Mesenchymal stem cell (in vitro differentiated cells and primary cell): ENCODE measurements at regions not wholly inside any gene's neighbourhood (a gene's known extent, or its start where the extent isn't known, plus 50 kb on each side); places are given as distances from the start of the nearest gene placed in this dataset.

Experiments used
- DNase-seq: peaks from one replicate; pipeline ENCODE4 v3.0.0-alpha.2; 2013
- H2AFZ ChIP-seq: one replicate; pipeline ENCODE4 v1.6.1; 2013; ENCODE audit warnings: low read depth, mild to moderate bottlenecking, control low read depth, inconsistent platforms, low read length, moderate library complexity
- H2AK5ac ChIP-seq: 2 replicates; pipeline ENCODE4 v1.6.1; 2013; ENCODE audit warnings: low read length, moderate library complexity, mild to moderate bottlenecking, inconsistent platforms; ENCODE audit not compliant: severe bottlenecking
- H2BK120ac ChIP-seq: one replicate; pipeline ENCODE4 v1.6.1; 2013; ENCODE audit warnings: low read depth, mild to moderate bottlenecking, inconsistent platforms, low read length, moderate library complexity
- H2BK12ac ChIP-seq, 2 experiments: one replicate each; pipeline ENCODE4 v1.6.1; 2013; ENCODE audit warnings: inconsistent platforms in 2 of 2, low read length in 2 of 2, mild to moderate bottlenecking in 2 of 2, moderate library complexity in 2 of 2, control low read depth in 1 of 2
- H2BK15ac ChIP-seq: one replicate; pipeline ENCODE4 v1.6.1; 2013; ENCODE audit warnings: mild to moderate bottlenecking, low read depth, inconsistent platforms; ENCODE audit not compliant: poor library complexity, severe bottlenecking
- H2BK5ac ChIP-seq: 2 replicates; pipeline ENCODE4 v1.6.1; 2013; ENCODE audit warnings: low read depth, mild to moderate bottlenecking, low read length, control low read depth, inconsistent platforms; ENCODE audit not compliant: poor library complexity, severe bottlenecking
- H3K14ac ChIP-seq, 2 experiments: one replicate each; pipeline ENCODE4 v1.6.1; 2013; ENCODE audit warnings: inconsistent platforms in 2 of 2, low read length in 2 of 2, control low read depth in 1 of 2, mild to moderate bottlenecking in 1 of 2, moderate library complexity in 1 of 2
- H3K18ac ChIP-seq, 2 experiments: one replicate each; pipeline ENCODE4 v1.6.1; 2013; ENCODE audit warnings: inconsistent platforms in 2 of 2, low read length in 2 of 2, control low read depth in 1 of 2, low read depth in 1 of 2, mild to moderate bottlenecking in 1 of 2
- H3K23ac ChIP-seq, 2 experiments: one replicate each; pipeline ENCODE4 v1.6.1; 2013; ENCODE audit warnings: inconsistent platforms in 2 of 2, low read length in 2 of 2, mild to moderate bottlenecking in 2 of 2, moderate library complexity in 2 of 2, control low read depth in 1 of 2
- H3K27ac ChIP-seq: 2 replicates; pipeline ENCODE4 v1.5.1; 2013; ENCODE audit warnings: mild to moderate bottlenecking, moderate library complexity, low read length, control low read depth, inconsistent platforms; ENCODE audit not compliant: poor library complexity, severe bottlenecking
- H3K27me3 ChIP-seq, 2 experiments: 2 replicates each; pipeline versions ENCODE4 v1.6.1 to v1.7.0; 2013; ENCODE audit warnings: low read length in 2 of 2, mild to moderate bottlenecking in 2 of 2, moderate library complexity in 2 of 2, control low read depth in 1 of 2, inconsistent platforms in 1 of 2; ENCODE audit not compliant: control insufficient read depth in 1 of 2, insufficient read depth in 1 of 2
- H3K36me3 ChIP-seq, 2 experiments: 2 replicates each; pipeline versions ENCODE4 v1.6.1 to v1.7.0; 2013; ENCODE audit warnings: low read length in 2 of 2, control low read depth in 1 of 2, inconsistent platforms in 1 of 2, low read depth in 1 of 2, mild to moderate bottlenecking in 1 of 2; ENCODE audit not compliant: insufficient read depth in 2 of 2, control insufficient read depth in 1 of 2
- H3K4ac ChIP-seq, 2 experiments: one replicate each; pipeline ENCODE4 v1.6.1; 2013; ENCODE audit warnings: inconsistent platforms in 2 of 2, low read length in 2 of 2, mild to moderate bottlenecking in 2 of 2, moderate library complexity in 2 of 2, control low read depth in 1 of 2, low read depth in 1 of 2
- H3K4me1 ChIP-seq: 2 replicates; pipeline ENCODE4 v1.6.1; 2013; ENCODE audit warnings: low read depth, low read length, control low read depth; ENCODE audit not compliant: control insufficient read depth, insufficient read depth
- H3K4me2 ChIP-seq: 2 replicates; pipeline ENCODE4 v1.6.1; 2013; ENCODE audit warnings: low read length, mild to moderate bottlenecking, inconsistent platforms; ENCODE audit not compliant: poor library complexity, severe bottlenecking
- H3K4me3 ChIP-seq, 2 experiments: 2 replicates each; pipeline versions ENCODE4 v1.5.1 to v1.7.0; 2013; ENCODE audit warnings: low read length in 2 of 2, mild to moderate bottlenecking in 2 of 2, control low read depth in 1 of 2, low read depth in 1 of 2; ENCODE audit not compliant: insufficient read depth in 1 of 2
- H3K79me1 ChIP-seq: replicated peaks from 2 replicates; pipeline ENCODE4 v1.6.1; 2013; ENCODE audit warnings: mild to moderate bottlenecking, control low read depth, low read length, inconsistent platforms; ENCODE audit not compliant: poor library complexity, severe bottlenecking
- H3K9ac ChIP-seq: 2 replicates; pipeline ENCODE4 v1.7.0; 2013; ENCODE audit warnings: mild to moderate bottlenecking, low read length, moderate library complexity
- H3K9me3 ChIP-seq: 2 replicates; pipeline ENCODE4 v1.7.0; 2013; ENCODE audit warnings: mild to moderate bottlenecking, low read length; ENCODE audit not compliant: control insufficient read depth
- H4K8ac ChIP-seq: one replicate; pipeline ENCODE4 v1.6.1; 2013; ENCODE audit warnings: inconsistent platforms, mild to moderate bottlenecking, low read length, moderate library complexity
- H4K91ac ChIP-seq: one replicate; pipeline ENCODE4 v1.6.1; 2013; ENCODE audit warnings: mild to moderate bottlenecking, low read length, inconsistent platforms
- WGBS: methylation state at CpG from one replicate; pipeline ENCODE4 v1.1.7; 2013; ENCODE audit warnings: mixed read lengths; 5-methylcytosine and 5-hydroxymethylcytosine counted together

DNA sequence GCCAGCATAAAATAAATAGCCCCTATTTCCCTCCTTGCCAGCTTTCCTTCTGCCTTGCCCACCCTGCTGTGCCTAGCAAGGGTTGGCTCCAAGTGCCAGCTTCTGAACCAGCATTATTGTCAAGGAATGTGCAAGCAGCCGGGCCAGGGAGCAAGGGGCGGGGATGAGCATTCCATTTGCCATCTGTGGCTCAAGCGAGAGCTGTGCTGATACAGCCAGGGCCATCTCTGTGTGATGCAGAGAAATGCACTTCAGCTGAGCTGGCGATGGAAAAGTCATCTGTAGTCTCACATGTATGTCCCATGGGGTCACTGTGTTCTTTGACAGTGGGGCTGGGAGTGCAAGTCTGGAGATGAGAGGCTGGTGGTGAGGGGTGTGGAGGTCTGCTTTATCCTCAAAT lies 137.3 kb downstream of the SUDS3 start:
- H4K8ac ChIP-seq, result no peak overlapping the region
- peaks cover 9% of the 10 kb centered on the region for H3K9me3 ChIP-seq
- no peaks in the 10 kb centered on the region for H3K4me1 ChIP-seq
- WGBS, result 59% methylated on average over 4 of the region's 4 CpGs
- no peak overlapping the region for H4K91ac ChIP-seq
- H3K9ac ChIP-seq, result no peak overlapping the region
- no peaks in the 10 kb centered on the region for H3K79me1 ChIP-seq
- no peak overlapping the region for H3K4me3 ChIP-seq
- no peak for DNase-seq
- H3K27me3 ChIP-seq, result no peaks in the 10 kb centered on the region
- no peak overlapping the region for H3K14ac ChIP-seq
- no peak overlapping the region for H2BK120ac ChIP-seq
- H2BK15ac ChIP-seq, result no peak overlapping the region
- H3K36me3 ChIP-seq, result no peaks in the 10 kb centered on the region
- no peak overlapping the region for H3K4me2 ChIP-seq
- no peak overlapping the region for H3K4ac ChIP-seq
- no peak overlapping the region for H2AK5ac ChIP-seq
- H3K18ac ChIP-seq, result no peak overlapping the region
- no peak overlapping the region for H3K23ac ChIP-seq
- no peak overlapping the region for H2BK12ac ChIP-seq
- H2BK5ac ChIP-seq, result no peak overlapping the region
- H2AFZ ChIP-seq, result no peak overlapping the region
- H3K27ac ChIP-seq, result no peak overlapping the region

DNA sequence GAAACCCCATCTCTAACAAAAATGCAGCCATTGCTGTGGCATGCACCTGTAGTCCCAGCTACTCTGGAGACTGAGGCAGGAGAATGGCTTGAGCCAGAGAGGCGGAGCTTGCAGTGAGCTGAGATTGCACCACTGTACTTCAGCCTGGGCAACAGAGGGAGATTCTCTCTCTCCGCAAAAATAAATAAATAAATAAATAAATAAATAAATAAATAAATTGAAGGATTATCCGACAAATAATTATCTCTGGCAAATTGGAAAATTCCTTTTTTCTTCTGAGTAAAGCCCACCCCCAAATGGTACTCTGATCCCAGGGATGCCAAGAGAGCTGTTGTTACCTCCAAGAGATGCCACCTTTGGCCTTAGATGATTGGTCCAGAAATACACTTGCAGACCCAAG lies 137.9 kb downstream of the SUDS3 start:
- H3K18ac ChIP-seq, result no peak overlapping the region
- no peaks in the 10 kb centered on the region for H3K79me1 ChIP-seq
- H4K91ac ChIP-seq, result no peak overlapping the region
- H3K14ac ChIP-seq, result no peak overlapping the region
- H3K23ac ChIP-seq, result no peak overlapping the region
- no peak overlapping the region for H4K8ac ChIP-seq
- no peak overlapping the region for H2BK12ac ChIP-seq
- H2BK120ac ChIP-seq, result no peak overlapping the region
- H3K9ac ChIP-seq, result no peak overlapping the region
- H3K4ac ChIP-seq, result no peak overlapping the region
- peaks cover 4% of the 10 kb centered on the region for H3K9me3 ChIP-seq
- no peak overlapping the region for H2AK5ac ChIP-seq
- no peak overlapping the region for H2BK15ac ChIP-seq
- no peak overlapping the region for H3K4me3 ChIP-seq
- no peaks in the 10 kb centered on the region for H3K27me3 ChIP-seq
- WGBS, result 80% methylated on average over 2 of the region's 3 CpGs
- no peak for DNase-seq
- H3K4me1 ChIP-seq, result no peaks in the 10 kb centered on the region
- H2AFZ ChIP-seq, result no peak overlapping the region
- H2BK5ac ChIP-seq, result no peak overlapping the region
- H3K27ac ChIP-seq, result no peak overlapping the region
- H3K4me2 ChIP-seq, result no peak overlapping the region
- no peaks in the 10 kb centered on the region for H3K36me3 ChIP-seq

DNA sequence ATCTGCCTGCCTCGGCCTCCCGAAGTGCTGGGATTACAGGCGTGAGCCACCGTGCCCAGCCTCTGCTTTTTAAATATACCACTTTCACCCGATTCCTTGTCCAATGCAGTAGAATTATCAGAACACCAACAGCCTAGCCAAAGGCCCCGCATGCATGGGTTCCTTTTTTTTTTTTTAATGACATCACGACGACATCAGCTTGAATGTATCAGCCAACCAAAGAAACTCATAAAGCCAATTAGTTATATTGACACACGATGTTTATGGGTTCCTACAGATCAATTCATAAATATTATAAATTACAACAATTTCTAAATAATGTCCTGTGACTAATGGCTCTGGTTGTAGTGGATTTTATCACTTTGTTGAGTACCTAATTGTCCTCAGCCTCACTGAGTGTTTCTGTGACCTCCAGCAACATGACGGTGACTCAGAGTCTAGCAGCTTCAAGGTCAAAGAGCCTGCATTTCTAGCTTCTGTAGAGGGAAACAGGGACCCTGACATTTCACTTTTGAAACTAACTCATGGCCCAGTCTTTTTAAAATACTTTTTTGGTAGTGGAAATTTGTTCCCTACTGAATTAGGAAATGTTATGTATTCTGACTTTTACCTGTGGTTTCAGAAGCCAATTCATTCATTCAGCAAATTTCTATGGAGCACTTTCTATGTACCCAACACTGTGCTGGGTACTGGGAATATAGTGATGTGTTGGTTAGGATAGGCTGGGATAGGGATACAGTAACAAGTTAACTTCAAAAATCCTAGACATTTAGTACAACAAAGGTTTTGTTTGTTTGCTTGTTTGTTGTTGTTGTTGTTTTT lies 144.1 kb downstream of the SUDS3 start:
- no peak overlapping the region for H3K4me3 ChIP-seq
- H2AFZ ChIP-seq, result no peak overlapping the region
- no peak overlapping the region for H2BK120ac ChIP-seq
- H3K9me3 ChIP-seq, result no peaks in the 10 kb centered on the region
- H3K27ac ChIP-seq, result no peak overlapping the region
- no peak overlapping the region for H4K8ac ChIP-seq
- H2AK5ac ChIP-seq, result no peak overlapping the region
- no peak overlapping the region for H3K4ac ChIP-seq
- 86% methylated on average over 7 of the region's 10 CpGs for WGBS
- H2BK15ac ChIP-seq, result no peak overlapping the region
- no peak overlapping the region for H2BK12ac ChIP-seq
- no peak for DNase-seq
- H3K9ac ChIP-seq, result no peak overlapping the region
- no peaks in the 10 kb centered on the region for H3K4me1 ChIP-seq
- H3K14ac ChIP-seq, result no peak overlapping the region
- H2BK5ac ChIP-seq, result no peak overlapping the region
- no peaks in the 10 kb centered on the region for H3K79me1 ChIP-seq
- H3K27me3 ChIP-seq, result no peaks in the 10 kb centered on the region
- H3K23ac ChIP-seq, result no peak overlapping the region
- no peak overlapping the region for H3K4me2 ChIP-seq
- H3K36me3 ChIP-seq, result no peaks in the 10 kb centered on the region
- H4K91ac ChIP-seq, result no peak overlapping the region
- no peak overlapping the region for H3K18ac ChIP-seq

DNA sequence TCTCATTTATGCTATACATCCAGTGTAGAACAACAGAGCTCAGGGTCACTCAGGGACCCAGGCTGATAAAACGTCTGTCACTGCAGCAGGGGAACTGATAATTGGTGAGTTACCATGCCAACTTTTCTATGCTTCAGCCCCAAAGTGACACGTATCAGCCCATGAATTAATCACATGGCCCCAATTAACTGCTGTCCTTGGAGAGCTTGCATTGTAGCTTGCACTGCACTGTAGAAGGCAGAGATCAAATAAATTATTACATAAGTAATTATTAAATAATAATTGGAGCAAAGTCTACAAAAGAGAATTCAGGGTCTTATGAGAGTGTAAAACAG lies 144.6 kb downstream of the SUDS3 start:
- no peak for DNase-seq
- no peak overlapping the region for H3K4ac ChIP-seq
- no peak overlapping the region for H3K4me3 ChIP-seq
- no peak overlapping the region for H2BK15ac ChIP-seq
- no peak overlapping the region for H3K14ac ChIP-seq
- no peak overlapping the region for H2BK12ac ChIP-seq
- no peak overlapping the region for H3K27ac ChIP-seq
- H2BK120ac ChIP-seq, result no peak overlapping the region
- no peaks in the 10 kb centered on the region for H3K9me3 ChIP-seq
- H3K36me3 ChIP-seq, result no peaks in the 10 kb centered on the region
- H4K91ac ChIP-seq, result no peak overlapping the region
- H2BK5ac ChIP-seq, result no peak overlapping the region
- H3K4me2 ChIP-seq, result no peak overlapping the region
- no peak overlapping the region for H3K18ac ChIP-seq
- WGBS, result 63% methylated on average over 2 of the region's 2 CpGs
- no peaks in the 10 kb centered on the region for H3K4me1 ChIP-seq
- H3K79me1 ChIP-seq, result no peaks in the 10 kb centered on the region
- H2AK5ac ChIP-seq, result no peak overlapping the region
- no peaks in the 10 kb centered on the region for H3K27me3 ChIP-seq
- H3K23ac ChIP-seq, result no peak overlapping the region
- H4K8ac ChIP-seq, result no peak overlapping the region
- H3K9ac ChIP-seq, result no peak overlapping the region
- no peak overlapping the region for H2AFZ ChIP-seq
